SH-SY5Y (cell line): ENCODE measurements at regions not wholly inside any gene's neighbourhood (a gene's known extent, or its start where the extent isn't known, plus 50 kb on each side); places are given as distances from the start of the nearest gene placed in this dataset.

ENCODE experiments used
- GATA2 ChIP-seq: IDR thresholded peaks from 2 replicates; pipeline ENCODE4 v1.6.1; 2011; ENCODE audit warnings: mild to moderate bottlenecking, low read depth, low read length
- GATA3 ChIP-seq: IDR thresholded peaks from 2 replicates; pipeline ENCODE4 v1.6.1; 2011; ENCODE audit warnings: low read depth, mild to moderate bottlenecking, low read length, moderate library complexity

- no peak for TF ChIP-seq GATA2
- TF ChIP-seq GATA3 = no peak
Observed at GRCh38 chr2:204401114-204401513, 144.2 kb upstream of the PARD3B start.
